GM18508 (cell line): ENCODE measurements at regions not wholly inside any gene's neighbourhood (a gene's known extent, or its start where the extent isn't known, plus 50 kb on each side); places are given as distances from the start of the nearest gene placed in this dataset.

Experiments
- ATAC-seq: cut with Tn5 transposase; IDR thresholded peaks from one replicate; pipeline ENCODE4 v1.9.1; 2021; ENCODE audit warnings: moderate number of reproducible peaks; ENCODE audit not compliant: insufficient read depth, unreplicated experiment

GRCh38 chr12:127681151-127681754 is 585.7 kb upstream of the TMEM132C start:
- no peak for ATAC-seq

GRCh38 chr12:127685491-127685890 is 581.5 kb upstream of the TMEM132C start:
- no peak for ATAC-seq

GRCh38 chr12:127685931-127686330 is 581.0 kb upstream of the TMEM132C start:
- ATAC-seq, result no peak

- no peak for ATAC-seq
Measured at GRCh38 chr12:127687181-127687580, 579.8 kb upstream of the TMEM132C start.

- ATAC-seq, result no peak
Measured at GRCh38 chr12:127688906-127689428, 578.0 kb upstream of the TMEM132C start.

GRCh38 chr12:127690161-127690560 is 576.8 kb upstream of the TMEM132C start:
- no peak for ATAC-seq

- no peak for ATAC-seq
Measured at GRCh38 chr12:127696963-127697362, 570.0 kb upstream of the TMEM132C start.

- ATAC-seq, result no peak
Measured at GRCh38 chr12:127703026-127703425, 563.9 kb upstream of the TMEM132C start.

GRCh38 chr12:127711108-127711507 is 555.9 kb upstream of the TMEM132C start:
- no peak for ATAC-seq

GRCh38 chr12:127712561-127712960 is 554.4 kb upstream of the TMEM132C start:
- no peak for ATAC-seq

GRCh38 chr12:127716166-127716565 is 550.8 kb upstream of the TMEM132C start:
- ATAC-seq, result no peak

- no peak for ATAC-seq
Measured at GRCh38 chr12:127717278-127717677, 549.7 kb upstream of the TMEM132C start.

GRCh38 chr12:127720334-127720733 is 546.6 kb upstream of the TMEM132C start:
- ATAC-seq, result no peak

- no peak for ATAC-seq
Measured at GRCh38 chr12:127722611-127723010, 544.4 kb upstream of the TMEM132C start.

GRCh38 chr12:127723251-127723650 is 543.7 kb upstream of the TMEM132C start:
- ATAC-seq, result no peak

- ATAC-seq, result no peak
Measured at GRCh38 chr12:127726671-127727315, 540.2 kb upstream of the TMEM132C start.

GRCh38 chr12:127728285-127728684 is 538.7 kb upstream of the TMEM132C start:
- ATAC-seq, result no peak

- ATAC-seq, result no peak
Measured at GRCh38 chr12:127728729-127729128, 538.2 kb upstream of the TMEM132C start.

GRCh38 chr12:127729381-127729780 is 537.6 kb upstream of the TMEM132C start:
- ATAC-seq, result no peak

GRCh38 chr12:127731657-127732056 is 535.3 kb upstream of the TMEM132C start:
- no peak for ATAC-seq

- ATAC-seq, result no peak
Measured at GRCh38 chr12:127742231-127742630, 524.7 kb upstream of the TMEM132C start.
